ENCODE measurements at regions not wholly inside any gene's neighbourhood (a gene's known extent, or its start where the extent isn't known, plus 50 kb on each side); places are given as distances from the start of the nearest gene placed in this dataset.

GRCh38 chr21:14759285-14759684 is 213.2 kb upstream of the SAMSN1 start:
- no peak overlapping the region for H3K27ac ChIP-seq (ENCODE audit: low read depth, low read length)
- no peaks in the 10 kb centered on the region for H3K27me3 ChIP-seq (ENCODE audit: control insufficient read depth, low read length)
- no peaks in the 10 kb centered on the region for H3K9me2 ChIP-seq (replicated peaks; ENCODE audit: control insufficient read depth, low read length)
- peaks cover 5% of the 10 kb centered on the region; the same call in 1 of the 2 replicates for H3F3A ChIP-seq (ENCODE audit: control insufficient read depth, insufficient read depth)
- H3K4me3 ChIP-seq (ENCODE audit: low read length), result no peak overlapping the region
- no peaks in the 10 kb centered on the region for H3K36me3 ChIP-seq (ENCODE audit: control insufficient read depth, low read length)
- peaks cover 24% of the 10 kb centered on the region for H3K4me1 ChIP-seq (ENCODE audit: control insufficient read depth, low read length)
- TF ChIP-seq CTCF (IDR thresholded peaks at IDR 0.05; ENCODE audit: low read depth, low read length, poor library complexity, severe bottlenecking) (no peak), EZH2phosphoT487 (IDR thresholded peaks at IDR 0.05; ENCODE audit: borderline replicate concordance, low read length) (no peak)
- H3K4me2 ChIP-seq (ENCODE audit: low read length), result no peak overlapping the region
- no peaks in the 10 kb centered on the region for H3K79me2 ChIP-seq (ENCODE audit: control insufficient read depth, low read length)
- no peaks in the 10 kb centered on the region for H3K9me3 ChIP-seq (ENCODE audit: control insufficient read depth, insufficient read depth, low read length)
- H4K20me1 ChIP-seq (ENCODE audit: control insufficient read depth, insufficient read depth, low read depth, low read length), result no peaks in the 10 kb centered on the region

GRCh38 chr21:14758849-14759248 is 212.7 kb upstream of the SAMSN1 start:
- no peaks in the 10 kb centered on the region for H3K9me2 ChIP-seq (replicated peaks; ENCODE audit: control insufficient read depth, low read length)
- TF ChIP-seq CTCF (IDR thresholded peaks at IDR 0.05; ENCODE audit: low read depth, low read length, poor library complexity, severe bottlenecking), result no peak
- no peak for TF ChIP-seq EZH2phosphoT487 (IDR thresholded peaks at IDR 0.05; ENCODE audit: borderline replicate concordance, low read length)
- H3K79me2 ChIP-seq (ENCODE audit: control insufficient read depth, low read length), result no peaks in the 10 kb centered on the region
- no peaks in the 10 kb centered on the region for H4K20me1 ChIP-seq (ENCODE audit: control insufficient read depth, insufficient read depth, low read depth, low read length)
- peaks cover 5% of the 10 kb centered on the region; the same call in 1 of the 2 replicates for H3F3A ChIP-seq (ENCODE audit: control insufficient read depth, insufficient read depth)
- no peak overlapping the region for H3K27ac ChIP-seq (ENCODE audit: low read depth, low read length)
- H3K4me1 ChIP-seq (ENCODE audit: control insufficient read depth, low read length), result peaks cover 21% of the 10 kb centered on the region
- no peaks in the 10 kb centered on the region for H3K27me3 ChIP-seq (ENCODE audit: control insufficient read depth, low read length)
- H3K4me2 ChIP-seq (ENCODE audit: low read length), result no peak overlapping the region
- no peaks in the 10 kb centered on the region for H3K9me3 ChIP-seq (ENCODE audit: control insufficient read depth, insufficient read depth, low read length)
- H3K4me3 ChIP-seq (ENCODE audit: low read length), result no peak overlapping the region
- H3K36me3 ChIP-seq (ENCODE audit: control insufficient read depth, low read length), result no peaks in the 10 kb centered on the region

- Histone ChIP-seq H3F3A (ENCODE audit: control insufficient read depth, insufficient read depth) (peaks cover under 1% of the 10 kb centered on the region; the same call in 1 of the 2 replicates), H3K4me2 (ENCODE audit: low read length) (no peak overlapping the region), H3K79me2 (ENCODE audit: control insufficient read depth, low read length) (no peaks in the 10 kb centered on the region), H3K27me3 (ENCODE audit: control insufficient read depth, low read length) (no peaks in the 10 kb centered on the region), H3K36me3 (ENCODE audit: control insufficient read depth, low read length) (no peaks in the 10 kb centered on the region), H3K4me3 (ENCODE audit: low read length) (no peak overlapping the region), H4K20me1 (ENCODE audit: control insufficient read depth, insufficient read depth, low read depth, low read length) (no peaks in the 10 kb centered on the region), H3K27ac (ENCODE audit: low read depth, low read length) (no peak overlapping the region), H3K9me2 (replicated peaks; ENCODE audit: control insufficient read depth, low read length) (no peaks in the 10 kb centered on the region), H3K9me3 (ENCODE audit: control insufficient read depth, insufficient read depth, low read length) (no peaks in the 10 kb centered on the region), H3K4me1 (ENCODE audit: control insufficient read depth, low read length) (peaks cover 11% of the 10 kb centered on the region)
- TF ChIP-seq EZH2phosphoT487 (IDR thresholded peaks at IDR 0.05; ENCODE audit: borderline replicate concordance, low read length), result no peak
- TF ChIP-seq CTCF (IDR thresholded peaks at IDR 0.05; ENCODE audit: low read depth, low read length, poor library complexity, severe bottlenecking), result no peak
Measured at GRCh38 chr21:14757533-14758327, 211.6 kb upstream of the SAMSN1 start.
